Sigmoid colon (tissue), 4 donors: ENCODE measurements at regions not wholly inside any gene's neighbourhood (a gene's known extent, or its start where the extent isn't known, plus 50 kb on each side); places are given as distances from the start of the nearest gene placed in this dataset.

ENCODE experiments used
- EP300 ChIP-seq, 4 donors: sonication (generic); formaldehyde crosslinking; IDR thresholded peaks; one replicate each; pipeline ENCODE4 v1.6.1; 2017; ENCODE audit warnings: antibody characterized with exemption in 4 of 4
- POLR2A ChIP-seq, 2 donors: fragments of 450-650 bp; IDR thresholded peaks; one replicate each; pipeline ENCODE4 v1.6.1; 2016; ENCODE audit warnings: antibody characterized with exemption in 2 of 2, mild to moderate bottlenecking in 2 of 2, moderate library complexity in 2 of 2
- POLR2AphosphoS5 ChIP-seq, 4 donors: sonication (generic); formaldehyde crosslinking; IDR thresholded peaks; one replicate each; pipeline ENCODE4 v1.6.1; 2017; ENCODE audit warnings: antibody characterized with exemption in 4 of 4
- TF ChIP-seq, protein P1 (sequence below), 4 experiments: fragments of 450-650 bp in 3 of 4; fragments of 200-600 bp in 1 of 4; IDR thresholded peaks; one replicate each; pipeline ENCODE4 v1.5.1; 2016 to 2019; ENCODE audit warnings: antibody characterized with exemption in 4 of 4, mild to moderate bottlenecking in 3 of 4, moderate library complexity in 2 of 4

DNA sequence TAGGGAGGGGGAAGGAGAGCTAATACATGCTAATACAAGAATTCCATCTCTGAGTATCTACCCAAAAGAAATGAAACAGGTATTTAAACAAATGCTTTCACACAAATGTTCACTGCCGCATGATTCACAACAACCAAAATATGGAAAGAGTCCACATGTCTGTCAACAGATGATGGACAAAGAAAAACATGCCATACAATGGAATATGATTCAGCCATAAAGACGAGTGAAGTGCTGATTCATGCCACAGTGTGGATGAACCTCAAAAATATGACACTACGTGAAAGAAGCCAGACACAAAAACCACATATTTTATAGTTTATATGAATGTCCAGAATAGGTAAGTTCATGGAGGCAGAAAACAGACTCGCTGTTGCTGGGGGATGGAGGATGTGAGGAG, 321.4 kb downstream of the FOXL1 start:
- TF ChIP-seq, protein P1, sequence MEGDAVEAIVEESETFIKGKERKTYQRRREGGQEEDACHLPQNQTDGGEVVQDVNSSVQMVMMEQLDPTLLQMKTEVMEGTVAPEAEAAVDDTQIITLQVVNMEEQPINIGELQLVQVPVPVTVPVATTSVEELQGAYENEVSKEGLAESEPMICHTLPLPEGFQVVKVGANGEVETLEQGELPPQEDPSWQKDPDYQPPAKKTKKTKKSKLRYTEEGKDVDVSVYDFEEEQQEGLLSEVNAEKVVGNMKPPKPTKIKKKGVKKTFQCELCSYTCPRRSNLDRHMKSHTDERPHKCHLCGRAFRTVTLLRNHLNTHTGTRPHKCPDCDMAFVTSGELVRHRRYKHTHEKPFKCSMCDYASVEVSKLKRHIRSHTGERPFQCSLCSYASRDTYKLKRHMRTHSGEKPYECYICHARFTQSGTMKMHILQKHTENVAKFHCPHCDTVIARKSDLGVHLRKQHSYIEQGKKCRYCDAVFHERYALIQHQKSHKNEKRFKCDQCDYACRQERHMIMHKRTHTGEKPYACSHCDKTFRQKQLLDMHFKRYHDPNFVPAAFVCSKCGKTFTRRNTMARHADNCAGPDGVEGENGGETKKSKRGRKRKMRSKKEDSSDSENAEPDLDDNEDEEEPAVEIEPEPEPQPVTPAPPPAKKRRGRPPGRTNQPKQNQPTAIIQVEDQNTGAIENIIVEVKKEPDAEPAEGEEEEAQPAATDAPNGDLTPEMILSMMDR (IDR thresholded peaks at IDR 0.05), result no peak
- TF ChIP-seq POLR2AphosphoS5 (IDR thresholded peaks at IDR 0.05) (no peak), POLR2A (IDR thresholded peaks at IDR 0.05) (no peak), EP300 (IDR thresholded peaks at IDR 0.05) (no peak)
